ENCODE measurements at regions not wholly inside any gene's neighbourhood (a gene's known extent, or its start where the extent isn't known, plus 50 kb on each side); places are given as distances from the start of the nearest gene placed in this dataset.

GRCh38 chr4:170875868-170876267 is 786.1 kb upstream of the AADAT start:
- H2AFZ ChIP-seq (ENCODE audit: insufficient read depth, low read depth, low read length, poor library complexity, severe bottlenecking): no peak overlapping the region
- H3K9me3 ChIP-seq (ENCODE audit: control extremely low read depth in 1 of 3, control insufficient read depth in 2 of 3, insufficient read depth in 1 of 3, low read length in 2 of 3): peaks cover 0 to 1% (median 0%) of the 10 kb centered on the region in 3 donors
- H3K4me3 ChIP-seq (ENCODE audit: control extremely low read depth in 1 of 5, extremely low read depth in 1 of 5, insufficient read depth in 1 of 5, low read depth in 2 of 5, low read length in 4 of 5): no peak overlapping the region
- Mint-ChIP-seq H3K4me1 (no peaks in the 10 kb centered on the region), H3K27me3 (no peaks in the 10 kb centered on the region), H3K9me3 (ENCODE audit: insufficient read depth) (no peaks in the 10 kb centered on the region), H3K4me3 (no peak overlapping the region), H3K27ac (no peak overlapping the region)
- WGBS (ENCODE audit: insufficient coverage): 100% methylated on average over 1 of the region's 1 CpG
- H3K36me3 ChIP-seq (replicated peaks in 1 of 2; ENCODE audit: control extremely low read depth in 1 of 2, control insufficient read depth in 1 of 2, extremely low read depth in 1 of 2, insufficient read depth in 2 of 2, low read length in 1 of 2): no peaks in the 10 kb centered on the region
- ChIA-PET CTCF (no interaction called here), POLR2A (no interaction called here)
- H3K27ac ChIP-seq (ENCODE audit: low read length in 2 of 2): no peak overlapping the region
- no peaks in the 10 kb centered on the region for H3K4me1 ChIP-seq (ENCODE audit: control insufficient read depth in 2 of 2, insufficient read depth in 2 of 2, low read length in 2 of 2)
- intact Hi-C loops (cut with micrococcal nuclease): no loop called here
- no peaks in the 10 kb centered on the region for H3K27me3 ChIP-seq (replicated peaks in 1 of 4; ENCODE audit: control extremely low read depth in 1 of 4, control insufficient read depth in 3 of 4, insufficient read depth in 4 of 4, low read length in 3 of 4)
- no peak overlapping the region for H3K9ac ChIP-seq (ENCODE audit: low read length)
- H3K4me2 ChIP-seq (replicated peaks; ENCODE audit: low read depth, low read length, poor library complexity, severe bottlenecking): no peak overlapping the region
- DNase-seq (no peak), ATAC-seq (ENCODE audit: low read depth) (no peak)
- no peak for TF ChIP-seq CTCF (IDR thresholded peaks at IDR 0.05)
- TF ChIP-seq EZH2 (IDR thresholded peaks at IDR 0.05; ENCODE audit: borderline replicate concordance, insufficient read depth, low read depth, low read length, poor library complexity, severe bottlenecking): no peak
- H4K20me1 ChIP-seq (ENCODE audit: control insufficient read depth, insufficient read depth, low read length, poor library complexity, severe bottlenecking): no peaks in the 10 kb centered on the region
- H3K79me2 ChIP-seq (ENCODE audit: control insufficient read depth, insufficient read depth, low read length): no peaks in the 10 kb centered on the region

GRCh38 chr4:170872794-170873193 is 783.0 kb upstream of the AADAT start:
- DNase-seq (no peak), ATAC-seq (ENCODE audit: low read depth) (no peak)
- intact Hi-C loops (cut with micrococcal nuclease): no loop called here
- H3K4me2 ChIP-seq (replicated peaks; ENCODE audit: low read depth, low read length, poor library complexity, severe bottlenecking): no peak overlapping the region
- H3K79me2 ChIP-seq (ENCODE audit: control insufficient read depth, insufficient read depth, low read length): no peaks in the 10 kb centered on the region
- H3K27me3 Mint-ChIP-seq: no peaks in the 10 kb centered on the region
- ChIA-PET CTCF (no interaction called here), POLR2A (no interaction called here)
- H3K4me3 ChIP-seq (ENCODE audit: control extremely low read depth in 1 of 5, extremely low read depth in 1 of 5, insufficient read depth in 1 of 5, low read depth in 2 of 5, low read length in 4 of 5): no peak overlapping the region
- H3K36me3 ChIP-seq (replicated peaks in 1 of 2; ENCODE audit: control extremely low read depth in 1 of 2, control insufficient read depth in 1 of 2, extremely low read depth in 1 of 2, insufficient read depth in 2 of 2, low read length in 1 of 2): no peaks in the 10 kb centered on the region
- H3K4me1 Mint-ChIP-seq: no peaks in the 10 kb centered on the region
- H4K20me1 ChIP-seq (ENCODE audit: control insufficient read depth, insufficient read depth, low read length, poor library complexity, severe bottlenecking): no peaks in the 10 kb centered on the region
- no peaks in the 10 kb centered on the region for H3K9me3 Mint-ChIP-seq (ENCODE audit: insufficient read depth)
- no peaks in the 10 kb centered on the region for H3K27me3 ChIP-seq (replicated peaks in 1 of 4; ENCODE audit: control extremely low read depth in 1 of 4, control insufficient read depth in 3 of 4, insufficient read depth in 4 of 4, low read length in 3 of 4)
- TF ChIP-seq CTCF (IDR thresholded peaks at IDR 0.05) (no peak), EZH2 (IDR thresholded peaks at IDR 0.05; ENCODE audit: borderline replicate concordance, insufficient read depth, low read depth, low read length, poor library complexity, severe bottlenecking) (no peak)
- H3K9me3 ChIP-seq (ENCODE audit: control extremely low read depth in 1 of 3, control insufficient read depth in 2 of 3, insufficient read depth in 1 of 3, low read length in 2 of 3): peaks cover 0 to 1% (median 0%) of the 10 kb centered on the region in 3 donors
- H2AFZ ChIP-seq (ENCODE audit: insufficient read depth, low read depth, low read length, poor library complexity, severe bottlenecking): no peak overlapping the region
- no peaks in the 10 kb centered on the region for H3K4me1 ChIP-seq (ENCODE audit: control insufficient read depth in 2 of 2, insufficient read depth in 2 of 2, low read length in 2 of 2)
- no peak overlapping the region for H3K27ac ChIP-seq (ENCODE audit: low read length in 2 of 2)
- no peak overlapping the region for H3K4me3 Mint-ChIP-seq
- no peak overlapping the region for H3K9ac ChIP-seq (ENCODE audit: low read length)
- no peak overlapping the region for H3K27ac Mint-ChIP-seq
